K562 (cell line): ENCODE measurements at regions not wholly inside any gene's neighbourhood (a gene's known extent, or its start where the extent isn't known, plus 50 kb on each side); places are given as distances from the start of the nearest gene placed in this dataset.

Source experiments
- FIP1L1 ChIP-seq: fragments of 200-400 bp; formaldehyde crosslinking; IDR thresholded peaks from 2 replicates; pipeline ENCODE4 v1.6.1; 2018; ENCODE audit warnings: mild to moderate bottlenecking, low read depth, low read length; ENCODE audit not compliant: poor library complexity, severe bottlenecking
- ILK ChIP-seq: fragments of 450-650 bp; IDR thresholded peaks from 2 replicates; pipeline ENCODE4 v1.6.1; 2016; ENCODE audit warnings: missing genetic modification characterization, low read depth, mild to moderate bottlenecking, missing compliant biosample characterization, moderate library complexity, borderline replicate concordance
- KDM4B ChIP-seq, 2 experiments: fragments of 450-650 bp in 1 of 2; sonication (generic) in 1 of 2; IDR thresholded peaks; 2 replicates each; pipeline ENCODE4 v1.6.1; 2016 to 2017; ENCODE audit warnings: borderline replicate concordance in 2 of 2, antibody characterized with exemption in 1 of 2, low read depth in 1 of 2, mild to moderate bottlenecking in 1 of 2
- KLF16 ChIP-seq: IDR thresholded peaks from 2 replicates; pipeline ENCODE4 v1.6.1; 2016; ENCODE audit warnings: antibody characterized with exemption
- MEF2A ChIP-seq: IDR thresholded peaks from 2 replicates; pipeline ENCODE4 v1.6.1; 2011; ENCODE audit warnings: low read depth, mild to moderate bottlenecking, low read length, moderate library complexity; ENCODE audit not compliant: control insufficient read depth
- POLR2A ChIP-seq: fragments of 450-650 bp; conservative IDR thresholded peaks from 2 replicates; pipeline ENCODE4 v1.6.1; 2016
- YY1 ChIP-seq, 3 experiments: IDR thresholded peaks; 2 replicates each; pipeline ENCODE4 v1.6.1; 2011; ENCODE audit warnings: low read length in 2 of 3, mild to moderate bottlenecking in 2 of 3, moderate library complexity in 2 of 3, borderline replicate concordance in 1 of 3, control low read depth in 1 of 3, low read depth in 1 of 3; ENCODE audit not compliant: insufficient read depth in 3 of 3, insufficient replicate concordance in 2 of 3, control insufficient read depth in 1 of 3, insufficient read length in 1 of 3; ENCODE audit errors: extremely low read depth in 1 of 3
- ZKSCAN3 ChIP-seq: fragments of 250-450 bp; sonication (Bioruptor Pico); IDR thresholded peaks from 2 replicates; pipeline ENCODE4 v1.4.0; 2020
- ZNF23 ChIP-seq: fragments of 250-450 bp; sonication (Bioruptor Pico); IDR thresholded peaks from 2 replicates; pipeline ENCODE4 v1.4.0; 2020; ENCODE audit warnings: mild to moderate bottlenecking
- TF ChIP-seq, protein P1 (sequence below): sonication (generic); formaldehyde crosslinking; IDR thresholded peaks from 2 replicates; pipeline ENCODE4 v1.8.0; 2023; ENCODE audit warnings: mild to moderate bottlenecking, missing genetic modification reagents

DNA sequence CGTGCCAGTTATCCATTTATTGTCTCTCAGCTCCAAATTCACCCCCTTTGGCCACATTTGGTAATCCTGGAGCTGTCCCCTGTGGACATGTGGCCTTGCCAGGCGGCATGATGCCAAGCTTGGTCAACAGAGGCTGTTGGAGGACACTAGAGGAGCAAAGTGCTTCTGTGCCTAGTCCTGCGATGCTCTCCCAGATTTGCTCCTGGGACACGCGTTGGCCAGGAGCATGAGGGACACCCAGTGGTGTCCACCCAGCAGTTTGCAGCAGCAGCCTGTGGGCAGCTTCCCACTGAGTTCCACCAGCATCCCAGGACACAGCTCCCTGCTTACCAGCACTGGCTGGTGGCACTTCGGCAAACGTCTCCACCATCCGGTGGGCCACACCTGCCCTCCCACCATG, 55.5 kb upstream of the STEAP1B start:
- TF ChIP-seq, protein P1, sequence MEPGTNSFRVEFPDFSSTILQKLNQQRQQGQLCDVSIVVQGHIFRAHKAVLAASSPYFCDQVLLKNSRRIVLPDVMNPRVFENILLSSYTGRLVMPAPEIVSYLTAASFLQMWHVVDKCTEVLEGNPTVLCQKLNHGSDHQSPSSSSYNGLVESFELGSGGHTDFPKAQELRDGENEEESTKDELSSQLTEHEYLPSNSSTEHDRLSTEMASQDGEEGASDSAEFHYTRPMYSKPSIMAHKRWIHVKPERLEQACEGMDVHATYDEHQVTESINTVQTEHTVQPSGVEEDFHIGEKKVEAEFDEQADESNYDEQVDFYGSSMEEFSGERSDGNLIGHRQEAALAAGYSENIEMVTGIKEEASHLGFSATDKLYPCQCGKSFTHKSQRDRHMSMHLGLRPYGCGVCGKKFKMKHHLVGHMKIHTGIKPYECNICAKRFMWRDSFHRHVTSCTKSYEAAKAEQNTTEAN (CRISPR knock-in tag): no peak
- TF ChIP-seq ZNF23 (CRISPR knock-in tag) (no peak), FIP1L1 (no peak), YY1 (IDR thresholded peaks at IDR 0.05; ENCODE audit: borderline replicate concordance in 1 of 3, control insufficient read depth in 1 of 3, extremely low read depth in 1 of 3, insufficient read depth in 3 of 3, insufficient read length in 1 of 3, insufficient replicate concordance in 2 of 3, low read depth in 1 of 3, low read length in 2 of 3) (no peak), KDM4B (IDR thresholded peaks at IDR 0.05; ENCODE audit: borderline replicate concordance in 2 of 2, low read depth in 1 of 2) (no peak), ILK (tag) (no peak), ZKSCAN3 (CRISPR knock-in tag) (no peak), KLF16 (no peak), MEF2A (no peak), POLR2A (no peak)
